ENCODE measurements at regions not wholly inside any gene's neighbourhood (a gene's known extent, or its start where the extent isn't known, plus 50 kb on each side); places are given as distances from the start of the nearest gene placed in this dataset.

- Mint-ChIP-seq H3K4me1 (ENCODE audit: insufficient read depth, unreplicated experiment) (no peaks in the 10 kb centered on the region), H3K36me3 (ENCODE audit: insufficient read depth, unreplicated experiment) (no peaks in the 10 kb centered on the region), H3K27ac (ENCODE audit: low read depth, unreplicated experiment) (no peak overlapping the region), H3K9me3 (ENCODE audit: unreplicated experiment) (no peaks in the 10 kb centered on the region), H3K27me3 (ENCODE audit: insufficient read depth, unreplicated experiment) (peaks cover 18% of the 10 kb centered on the region), H3K4me3 (ENCODE audit: unreplicated experiment) (no peak overlapping the region)
- no TSS peak for BruUV-seq (replicated peaks)
- TF ChIP-seq, protein P1, sequence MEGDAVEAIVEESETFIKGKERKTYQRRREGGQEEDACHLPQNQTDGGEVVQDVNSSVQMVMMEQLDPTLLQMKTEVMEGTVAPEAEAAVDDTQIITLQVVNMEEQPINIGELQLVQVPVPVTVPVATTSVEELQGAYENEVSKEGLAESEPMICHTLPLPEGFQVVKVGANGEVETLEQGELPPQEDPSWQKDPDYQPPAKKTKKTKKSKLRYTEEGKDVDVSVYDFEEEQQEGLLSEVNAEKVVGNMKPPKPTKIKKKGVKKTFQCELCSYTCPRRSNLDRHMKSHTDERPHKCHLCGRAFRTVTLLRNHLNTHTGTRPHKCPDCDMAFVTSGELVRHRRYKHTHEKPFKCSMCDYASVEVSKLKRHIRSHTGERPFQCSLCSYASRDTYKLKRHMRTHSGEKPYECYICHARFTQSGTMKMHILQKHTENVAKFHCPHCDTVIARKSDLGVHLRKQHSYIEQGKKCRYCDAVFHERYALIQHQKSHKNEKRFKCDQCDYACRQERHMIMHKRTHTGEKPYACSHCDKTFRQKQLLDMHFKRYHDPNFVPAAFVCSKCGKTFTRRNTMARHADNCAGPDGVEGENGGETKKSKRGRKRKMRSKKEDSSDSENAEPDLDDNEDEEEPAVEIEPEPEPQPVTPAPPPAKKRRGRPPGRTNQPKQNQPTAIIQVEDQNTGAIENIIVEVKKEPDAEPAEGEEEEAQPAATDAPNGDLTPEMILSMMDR (IDR thresholded peaks at IDR 0.05; ENCODE audit: unreplicated experiment) = no peak
- intact Hi-C loops (cut with micrococcal nuclease) = no loop called here
- ChIA-PET CTCF (no interaction called here), POLR2A (no interaction called here)
- no peak for DNase-seq (ENCODE audit: unreplicated experiment)
Observed at GRCh38 chr7:49367072-49367471, 406.4 kb upstream of the VWC2 start.

- DNase-seq (ENCODE audit: unreplicated experiment) = no peak
- no peaks in the 10 kb centered on the region for H3K9me3 Mint-ChIP-seq (ENCODE audit: unreplicated experiment)
- CTCF ChIA-PET = interaction anchor here (0.7 kb wide), 1 partner anchor 602 kb away, joined by 3 read pairs; no protein-coding TSS in a partner anchor
- H3K27ac Mint-ChIP-seq (ENCODE audit: low read depth, unreplicated experiment) = no peak overlapping the region
- H3K27me3 Mint-ChIP-seq (ENCODE audit: insufficient read depth, unreplicated experiment) = peaks cover 18% of the 10 kb centered on the region
- no peaks in the 10 kb centered on the region for H3K36me3 Mint-ChIP-seq (ENCODE audit: insufficient read depth, unreplicated experiment)
- no peaks in the 10 kb centered on the region for H3K4me1 Mint-ChIP-seq (ENCODE audit: insufficient read depth, unreplicated experiment)
- no peak overlapping the region for H3K4me3 Mint-ChIP-seq (ENCODE audit: unreplicated experiment)
- POLR2A ChIA-PET = no interaction called here
- BruUV-seq (replicated peaks) = no TSS peak
- TF ChIP-seq, protein P1 (IDR thresholded peaks at IDR 0.05; ENCODE audit: unreplicated experiment) = no peak
- intact Hi-C loops (cut with micrococcal nuclease) = no loop called here
Observed at GRCh38 chr7:49371771-49372170, 401.7 kb upstream of the VWC2 start.

DNA sequence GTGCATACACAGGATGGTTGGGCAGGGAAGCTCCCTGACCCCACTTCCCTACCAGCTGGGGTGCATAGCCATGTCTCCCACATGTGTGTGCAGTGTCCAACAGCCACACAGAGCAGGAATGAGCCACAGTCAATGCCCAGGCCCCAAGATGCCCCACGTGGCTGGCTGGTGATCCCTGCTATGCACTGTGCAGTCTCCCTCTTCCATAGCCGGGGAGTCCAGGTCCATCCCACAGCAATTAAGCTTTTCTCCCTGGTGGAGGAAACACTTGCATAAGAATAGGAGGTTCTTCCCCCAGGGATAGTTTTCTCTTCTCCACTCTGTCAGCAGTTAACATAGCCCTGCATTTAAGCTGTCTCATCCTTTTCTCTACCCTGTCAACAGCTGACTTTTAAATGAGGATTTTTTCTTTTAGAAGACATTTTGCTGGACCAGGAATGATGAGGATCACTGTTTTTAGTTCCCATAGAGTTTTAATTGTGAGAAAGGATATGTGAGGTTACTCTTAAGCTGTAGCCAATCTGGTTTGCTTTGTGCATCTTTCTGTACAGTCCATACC is 396.5 kb upstream of the VWC2 start:
- no peak overlapping the region for H3K27ac Mint-ChIP-seq (ENCODE audit: low read depth, unreplicated experiment)
- DNase-seq (ENCODE audit: unreplicated experiment) = no peak
- no peaks in the 10 kb centered on the region for H3K9me3 Mint-ChIP-seq (ENCODE audit: unreplicated experiment)
- no peak overlapping the region for H3K4me3 Mint-ChIP-seq (ENCODE audit: unreplicated experiment)
- no peaks in the 10 kb centered on the region for H3K27me3 Mint-ChIP-seq (ENCODE audit: insufficient read depth, unreplicated experiment)
- ChIA-PET POLR2A (no interaction called here), CTCF (interaction anchor here (0.6 kb wide), 1 partner anchor 52 kb away, joined by 3 read pairs; no protein-coding TSS in a partner anchor)
- no TSS peak for BruUV-seq (replicated peaks)
- TF ChIP-seq, protein P1 (IDR thresholded peaks at IDR 0.05; ENCODE audit: unreplicated experiment) = no peak
- H3K36me3 Mint-ChIP-seq (ENCODE audit: insufficient read depth, unreplicated experiment) = no peaks in the 10 kb centered on the region
- intact Hi-C loops (cut with micrococcal nuclease) = no loop called here
- H3K4me1 Mint-ChIP-seq (ENCODE audit: insufficient read depth, unreplicated experiment) = no peaks in the 10 kb centered on the region

DNA sequence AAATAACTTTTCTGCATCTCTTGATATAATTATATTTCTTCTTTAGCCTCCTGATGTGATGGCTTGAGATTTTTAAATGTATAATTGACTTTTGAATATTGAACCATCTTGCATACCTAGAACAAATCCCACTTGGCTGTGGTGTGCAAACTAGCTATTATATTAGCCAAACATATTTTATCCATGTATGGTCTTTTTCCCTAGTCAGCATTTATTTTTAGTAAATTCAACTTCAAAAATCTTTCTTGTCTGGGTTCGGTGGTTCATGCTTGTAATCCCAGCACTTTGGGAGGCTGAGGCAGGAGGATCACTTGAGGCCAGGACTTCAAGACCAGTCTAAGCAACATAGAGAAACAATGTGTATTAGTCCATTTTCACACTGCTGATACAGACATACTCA is 386.6 kb upstream of the VWC2 start:
- Mint-ChIP-seq H3K27ac (ENCODE audit: low read depth, unreplicated experiment) (no peak overlapping the region), H3K4me3 (ENCODE audit: unreplicated experiment) (no peak overlapping the region), H3K4me1 (ENCODE audit: insufficient read depth, unreplicated experiment) (peaks cover 15% of the 10 kb centered on the region), H3K9me3 (ENCODE audit: unreplicated experiment) (peaks cover 7% of the 10 kb centered on the region), H3K36me3 (ENCODE audit: insufficient read depth, unreplicated experiment) (no peaks in the 10 kb centered on the region), H3K27me3 (ENCODE audit: insufficient read depth, unreplicated experiment) (peaks cover 39% of the 10 kb centered on the region)
- POLR2A ChIA-PET = no interaction called here
- DNase-seq (ENCODE audit: unreplicated experiment) = no peak
- CTCF ChIA-PET = no interaction called here
- TF ChIP-seq, protein P1 (IDR thresholded peaks at IDR 0.05; ENCODE audit: unreplicated experiment) = no peak
- no TSS peak for BruUV-seq (replicated peaks)
- intact Hi-C loops (cut with micrococcal nuclease) = no loop called here

Data from MCF 10A (cell line).